ENCODE measurements at regions not wholly inside any gene's neighbourhood (a gene's known extent, or its start where the extent isn't known, plus 50 kb on each side); places are given as distances from the start of the nearest gene placed in this dataset.

DNA sequence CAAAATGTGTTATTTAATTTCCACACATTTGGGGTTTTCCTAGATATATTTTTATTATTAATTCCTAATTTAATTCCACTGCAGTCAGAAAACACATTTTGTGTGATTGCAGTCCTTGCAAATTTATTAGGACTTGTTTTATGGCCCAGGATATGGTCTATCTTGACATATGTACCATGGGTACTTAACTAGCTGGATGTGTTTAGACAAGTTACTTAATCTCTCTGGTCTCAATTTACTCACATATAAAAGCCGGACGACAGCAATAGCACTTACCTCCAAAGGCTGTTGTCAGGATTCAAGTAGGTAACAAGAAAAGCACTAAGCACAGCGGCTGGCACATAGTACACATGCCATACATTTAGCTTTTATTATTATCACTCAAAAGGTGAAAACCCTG lies 118.2 kb upstream of the MSX2 start:
- Histone ChIP-seq H3K4me1 (peaks cover 20 to 47% (median 32%) of the 10 kb centered on the region in 10 experiments), H3K9ac (no peak overlapping the region), H3K4me3 (no peak overlapping the region), H3K9me3 (replicated peaks in 1 of 11) (peaks cover 6 to 16% (median 13%) of the 10 kb centered on the region in 11 experiments; a peak in 15 of 22 replicates), H4K20me1 (no peaks in the 10 kb centered on the region), H3K27ac (no peak overlapping the region), H3K36me3 (no peaks in the 10 kb centered on the region), H3K27me3 (no peaks in the 10 kb centered on the region), H3K4me2 (no peak overlapping the region; a peak in 1 of 22 replicates)
- TF ChIP-seq Cebpa-rat (IDR thresholded peaks at IDR 0.05): no peak

GRCh38 chr5:174606646-174607045 lies 117.7 kb upstream of the MSX2 start:
- Histone ChIP-seq H3K4me2 (peak overlapping the region in 4 of 11 experiments; percentile 11 to 39 (median 22); a peak in 4 of 22 replicates), H3K9me3 (replicated peaks in 1 of 11) (peaks cover 6 to 16% (median 13%) of the 10 kb centered on the region in 11 experiments; a peak in 15 of 22 replicates), H3K27me3 (no peaks in the 10 kb centered on the region), H3K9ac (no peak overlapping the region), H4K20me1 (no peaks in the 10 kb centered on the region), H3K4me1 (peaks cover 20 to 52% (median 36%) of the 10 kb centered on the region in 10 experiments), H3K27ac (no peak overlapping the region), H3K4me3 (no peak overlapping the region), H3K36me3 (no peaks in the 10 kb centered on the region)
- no peak for TF ChIP-seq Cebpa-rat (IDR thresholded peaks at IDR 0.05)

DNA sequence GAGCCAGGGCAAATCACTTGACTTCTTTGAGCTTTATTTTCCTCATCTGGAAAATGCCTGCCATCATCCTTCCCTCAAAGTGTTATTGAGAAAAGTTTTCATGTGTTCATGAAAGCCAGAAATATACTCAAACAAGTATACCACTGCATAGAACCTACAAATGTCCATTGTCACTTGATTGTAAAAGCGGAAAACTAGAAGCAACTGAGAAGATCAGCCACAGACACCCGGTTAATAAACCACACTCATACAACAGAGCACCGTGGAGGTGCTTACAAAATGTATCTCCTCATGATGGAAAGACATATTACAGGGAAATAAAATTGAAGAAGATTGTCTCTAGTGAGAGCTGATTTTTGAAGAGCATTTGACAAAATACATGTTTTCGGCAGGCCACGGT lies 117.2 kb upstream of the MSX2 start:
- Histone ChIP-seq H4K20me1 (no peaks in the 10 kb centered on the region), H3K9me3 (replicated peaks in 1 of 11) (peaks cover 6 to 16% (median 13%) of the 10 kb centered on the region in 11 experiments; a peak in 15 of 22 replicates), H3K27ac (no peak overlapping the region), H3K4me2 (peak overlapping the region in 4 of 11 experiments; percentile 11 to 39 (median 22); a peak in 4 of 22 replicates), H3K9ac (no peak overlapping the region), H3K27me3 (no peaks in the 10 kb centered on the region), H3K36me3 (no peaks in the 10 kb centered on the region), H3K4me3 (no peak overlapping the region), H3K4me1 (peaks cover 20 to 52% (median 36%) of the 10 kb centered on the region in 10 experiments)
- TF ChIP-seq Cebpa-rat (IDR thresholded peaks at IDR 0.05): no peak

- H3K4me3 ChIP-seq: no peak overlapping the region
- peaks cover 6 to 16% (median 13%) of the 10 kb centered on the region in 11 experiments; a peak in 15 of 22 replicates for H3K9me3 ChIP-seq (replicated peaks in 1 of 11)
- H4K20me1 ChIP-seq: no peaks in the 10 kb centered on the region
- 0 out of 22 replicates have a peak overlapping the region, but pooled peaks of 1 of the 11 experiments have one; percentile 3 for H3K9ac ChIP-seq
- H3K36me3 ChIP-seq: no peaks in the 10 kb centered on the region
- H3K27me3 ChIP-seq: no peaks in the 10 kb centered on the region
- peaks cover 26 to 59% (median 42%) of the 10 kb centered on the region in 10 experiments for H3K4me1 ChIP-seq
- peak overlapping the region in 7 of 11 experiments; percentile 58 to 74 (median 69); a peak in 12 of 22 replicates for H3K4me2 ChIP-seq
- TF ChIP-seq Cebpa-rat (IDR thresholded peaks at IDR 0.05): no peak
- peak overlapping the region in 1 of 11 experiments; percentile 13; a peak in 1 of 22 replicates for H3K27ac ChIP-seq
Observed at GRCh38 chr5:174607916-174608315, 116.5 kb upstream of the MSX2 start.

GRCh38 chr5:174608631-174609097 lies 115.7 kb upstream of the MSX2 start:
- peak overlapping the region; percentile 58 to 80 (median 73) for H3K4me2 ChIP-seq
- peak overlapping the region in 1 of 10 experiments; percentile 3; a peak in 2 of 20 replicates for H3K4me3 ChIP-seq
- no peaks in the 10 kb centered on the region for H4K20me1 ChIP-seq
- H3K4me1 ChIP-seq: peaks cover 31 to 66% (median 46%) of the 10 kb centered on the region in 10 experiments
- H3K9ac ChIP-seq: peak overlapping the region in 5 of 11 experiments; percentile 3 to 47 (median 29); a peak in 5 of 22 replicates
- H3K27me3 ChIP-seq: no peaks in the 10 kb centered on the region
- no peak for TF ChIP-seq Cebpa-rat (IDR thresholded peaks at IDR 0.05)
- peak overlapping the region in 3 of 11 experiments; percentile 6 to 22 (median 13); a peak in 5 of 22 replicates for H3K27ac ChIP-seq
- H3K9me3 ChIP-seq (replicated peaks in 1 of 11): peaks cover 6 to 13% (median 9%) of the 10 kb centered on the region in 11 experiments; a peak in 15 of 22 replicates
- no peaks in the 10 kb centered on the region for H3K36me3 ChIP-seq

DNA sequence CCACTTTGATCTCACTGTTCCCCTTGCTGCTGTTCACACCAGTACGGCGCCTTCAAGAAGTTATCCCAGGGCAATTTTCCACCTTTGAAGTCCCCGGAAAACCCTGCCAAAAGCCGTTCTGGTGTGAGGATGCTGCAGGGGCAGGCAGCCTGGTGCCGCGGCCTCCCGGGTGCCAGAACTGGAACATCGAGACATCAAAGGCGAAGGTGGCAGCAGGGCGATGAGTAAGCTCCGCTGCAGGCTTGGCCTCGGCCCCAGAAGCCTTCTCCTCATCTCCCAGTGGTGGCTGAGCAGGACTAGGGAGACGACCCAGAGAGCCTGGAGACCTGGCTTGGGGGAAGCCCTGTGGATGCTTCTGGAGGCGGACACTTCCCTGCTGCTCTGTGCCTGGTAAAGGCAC lies 115.3 kb upstream of the MSX2 start:
- TF ChIP-seq Cebpa-rat (IDR thresholded peaks at IDR 0.05): no peak
- peaks cover 1 to 9% (median 5%) of the 10 kb centered on the region in 11 experiments; a peak in 15 of 22 replicates for H3K9me3 ChIP-seq (replicated peaks in 1 of 11)
- H3K27me3 ChIP-seq: no peaks in the 10 kb centered on the region
- peak overlapping the region; percentile 58 to 80 (median 73) for H3K4me2 ChIP-seq
- H3K4me3 ChIP-seq: peak overlapping the region in 1 of 10 experiments; percentile 3; a peak in 1 of 20 replicates
- H3K36me3 ChIP-seq: no peaks in the 10 kb centered on the region
- peak overlapping the region in 3 of 11 experiments; percentile 6 to 22 (median 13); a peak in 3 of 22 replicates for H3K27ac ChIP-seq
- peaks cover 31 to 66% (median 46%) of the 10 kb centered on the region in 10 experiments for H3K4me1 ChIP-seq
- peak overlapping the region in 4 of 11 experiments; percentile 3 to 47 (median 20); a peak in 2 of 22 replicates for H3K9ac ChIP-seq
- no peaks in the 10 kb centered on the region for H4K20me1 ChIP-seq

DNA sequence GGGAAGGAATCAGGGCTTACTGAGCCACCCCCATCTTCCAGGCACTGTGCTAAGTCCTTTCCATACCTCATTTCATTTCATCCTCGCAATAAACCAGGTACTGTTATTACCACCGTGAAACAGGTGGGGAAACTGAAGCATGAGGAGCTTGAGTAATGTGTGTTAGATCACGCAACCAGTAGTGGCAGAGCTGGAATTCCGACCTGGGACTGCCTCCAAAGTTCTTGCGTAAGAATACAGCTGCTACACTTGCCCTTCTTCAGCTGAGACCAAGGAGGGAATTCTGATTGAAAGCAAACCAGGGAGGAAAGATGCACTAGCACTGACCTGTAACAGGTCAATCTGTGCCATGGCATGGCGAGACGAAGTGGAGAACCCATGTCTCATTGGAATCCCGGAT lies 113.4 kb upstream of the MSX2 start:
- no peaks in the 10 kb centered on the region for H3K27me3 ChIP-seq
- H3K4me1 ChIP-seq: peaks cover 31 to 66% (median 46%) of the 10 kb centered on the region in 10 experiments
- peak overlapping the region; percentile 9 to 80 (median 72); a peak in 18 of 22 replicates for H3K4me2 ChIP-seq
- peak in 6 of 11 experiments; percentile 14 to 55 (median 30); a peak in 4 of 22 replicates for TF ChIP-seq Cebpa-rat (IDR thresholded peaks at IDR 0.05)
- H3K9ac ChIP-seq: no peak overlapping the region
- H4K20me1 ChIP-seq: no peaks in the 10 kb centered on the region
- H3K4me3 ChIP-seq: no peak overlapping the region
- no peaks in the 10 kb centered on the region for H3K36me3 ChIP-seq
- peak overlapping the region in 1 of 11 experiments; percentile 6; a peak in 2 of 22 replicates for H3K27ac ChIP-seq
- peaks cover 0 to 18% (median 12%) of the 10 kb centered on the region in 11 experiments; a peak in 11 of 22 replicates for H3K9me3 ChIP-seq (replicated peaks in 1 of 11)

DNA sequence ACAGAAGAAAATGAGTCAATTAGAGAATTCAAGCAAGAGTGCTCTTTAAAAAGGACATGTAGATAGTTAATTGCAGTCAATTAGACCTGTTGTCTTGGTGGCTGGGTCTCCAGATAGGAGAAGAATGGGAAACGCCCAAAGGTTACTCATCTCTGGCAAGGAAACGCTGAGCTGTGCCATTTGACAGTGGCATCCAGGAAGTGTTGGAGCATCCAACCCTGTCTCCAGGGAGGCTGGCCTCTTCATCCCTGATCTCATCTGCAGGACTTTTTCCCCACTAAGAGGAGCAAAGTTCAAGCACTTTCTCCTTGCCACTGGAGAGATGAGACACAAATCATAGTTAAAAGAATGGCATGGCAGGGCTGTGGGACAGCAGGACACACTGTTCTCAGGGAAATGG lies 111.7 kb upstream of the MSX2 start:
- Histone ChIP-seq H3K27ac (peak overlapping the region in 1 of 11 experiments; percentile 20; a peak in 1 of 22 replicates), H3K4me2 (peak overlapping the region; percentile 0 to 36 (median 20); a peak in 14 of 22 replicates), H3K36me3 (no peaks in the 10 kb centered on the region), H3K4me3 (no peak overlapping the region), H3K4me1 (peaks cover 31 to 55% (median 46%) of the 10 kb centered on the region in 10 experiments), H4K20me1 (no peaks in the 10 kb centered on the region), H3K9ac (no peak overlapping the region), H3K27me3 (no peaks in the 10 kb centered on the region), H3K9me3 (replicated peaks in 1 of 11) (peaks cover 0 to 18% (median 12%) of the 10 kb centered on the region in 11 experiments; a peak in 11 of 22 replicates)
- no peak for TF ChIP-seq Cebpa-rat (IDR thresholded peaks at IDR 0.05)

- Histone ChIP-seq H4K20me1 (no peaks in the 10 kb centered on the region), H3K9me3 (replicated peaks in 1 of 11) (peaks cover 0 to 18% (median 12%) of the 10 kb centered on the region in 11 experiments; a peak in 11 of 22 replicates), H3K4me3 (no peak overlapping the region), H3K9ac (no peak overlapping the region), H3K36me3 (no peaks in the 10 kb centered on the region), H3K4me1 (peaks cover 17 to 38% (median 29%) of the 10 kb centered on the region in 10 experiments), H3K27me3 (no peaks in the 10 kb centered on the region), H3K27ac (no peak overlapping the region), H3K4me2 (no peak overlapping the region)
- no peak for TF ChIP-seq Cebpa-rat (IDR thresholded peaks at IDR 0.05)
Observed at GRCh38 chr5:174614500-174615135, 109.8 kb upstream of the MSX2 start.
